Thyroid gland (tissue), 4 donors: ENCODE measurements at regions not wholly inside any gene's neighbourhood (a gene's known extent, or its start where the extent isn't known, plus 50 kb on each side); places are given as distances from the start of the nearest gene placed in this dataset.

Experiments used
- DNase-seq, 2 donors: peaks; one replicate each; pipeline ENCODE4 v3.0.0-alpha.2; 2019
- H3K27ac ChIP-seq, 3 donors: fragments of 200-600 bp; sonication (generic); 1 replicate in 2 of 3; 2 replicates in 1 of 3; pipeline ENCODE4 v1.5.1; 2016 to 2019; ENCODE audit warnings: mild to moderate bottlenecking in 1 of 3, moderate library complexity in 1 of 3
- H3K27me3 ChIP-seq: fragments of 200-600 bp; sonication (generic); one replicate; pipeline ENCODE4 v1.5.1; 2019
- H3K36me3 ChIP-seq, 2 donors: fragments of 200-600 bp; sonication (generic); one replicate each; pipeline ENCODE4 v1.5.1; 2016 to 2019
- H3K4me1 ChIP-seq, 2 donors: fragments of 200-600 bp; sonication (generic); one replicate each; pipeline ENCODE4 v1.5.1; 2017 to 2019
- H3K4me3 ChIP-seq, 3 donors: fragments of 200-600 bp; sonication (generic); replicated peaks in 1 of 3; 1 replicate in 2 of 3; 2 replicates in 1 of 3; pipeline ENCODE4 v1.5.1; 2016; ENCODE audit warnings: mild to moderate bottlenecking in 1 of 3
- H3K9me3 ChIP-seq: fragments of 200-600 bp; sonication (generic); one replicate; pipeline ENCODE4 v1.5.1; 2017
- CTCF ChIP-seq, 6 experiments: fragments of 200-600 bp in 3 of 6; fragments of 450-650 bp in 3 of 6; sonication (generic) in 3 of 6; IDR thresholded peaks; one replicate each; pipeline ENCODE4 v1.5.1; 2016 to 2019; ENCODE audit warnings: antibody characterized with exemption in 6 of 6, mild to moderate bottlenecking in 2 of 6, inconsistent platforms in 1 of 6, moderate library complexity in 1 of 6
- POLR2A ChIP-seq, 2 donors: fragments of 450-650 bp; IDR thresholded peaks; one replicate each; pipeline ENCODE4 v1.6.1; 2017; ENCODE audit warnings: antibody characterized with exemption in 2 of 2, mild to moderate bottlenecking in 2 of 2, moderate library complexity in 1 of 2
- WGBS, 2 donors: methylation state at CpG; one replicate each; pipeline ENCODE4 v1.1.5; 2017; 5-methylcytosine and 5-hydroxymethylcytosine counted together
- intact Hi-C: fragments of 100-400 bp; cut with DNase I; formaldehyde crosslinking; loops from one replicate; pipeline ENCODE4 v1.15.1; 2023

DNA sequence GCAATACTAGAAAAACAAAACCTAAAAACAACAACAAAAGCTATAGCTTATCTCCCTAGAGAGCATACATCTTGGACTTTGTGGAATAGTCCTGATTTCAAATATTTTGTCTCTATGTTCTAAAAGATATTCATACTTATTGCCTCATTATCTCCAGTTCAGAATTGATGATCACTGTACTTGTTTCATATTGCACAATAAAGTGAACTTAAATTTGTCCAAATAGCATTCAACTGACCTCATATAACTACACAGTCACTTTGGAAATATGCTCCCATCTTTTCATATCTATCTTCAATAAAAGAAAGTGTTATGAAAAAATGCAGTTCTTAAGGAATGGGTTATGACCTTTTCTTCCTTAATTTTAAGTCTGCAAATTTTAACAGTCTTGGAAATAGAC lies 228.6 kb upstream of the CMC1 start:
- TF ChIP-seq POLR2A (IDR thresholded peaks at IDR 0.05) (no peak), CTCF (IDR thresholded peaks at IDR 0.05) (no peak)
- intact Hi-C loops, result no loop called here
- Histone ChIP-seq H3K4me1 (no peaks in the 10 kb centered on the region), H3K36me3 (no peaks in the 10 kb centered on the region), H3K27ac (no peak overlapping the region), H3K4me3 (no peak overlapping the region), H3K9me3 (no peaks in the 10 kb centered on the region), H3K27me3 (no peaks in the 10 kb centered on the region)
- DNase-seq, result no peak

- no peak for DNase-seq
- Histone ChIP-seq H3K9me3 (no peaks in the 10 kb centered on the region), H3K4me1 (no peaks in the 10 kb centered on the region), H3K36me3 (no peaks in the 10 kb centered on the region), H3K27ac (no peak overlapping the region), H3K4me3 (no peak overlapping the region), H3K27me3 (no peaks in the 10 kb centered on the region)
- 75 to 85% methylated on average over 6 of the region's 6 CpGs for WGBS, 2 donors
- intact Hi-C loops, result no loop called here
- no peak for TF ChIP-seq CTCF (IDR thresholded peaks at IDR 0.05)
- TF ChIP-seq POLR2A (IDR thresholded peaks at IDR 0.05), result no peak
Observed at GRCh38 chr3:28013864-28014473, 227.4 kb upstream of the CMC1 start.

GRCh38 chr3:28018925-28019718 lies 222.3 kb upstream of the CMC1 start:
- intact Hi-C loops, result no loop called here
- TF ChIP-seq POLR2A (IDR thresholded peaks at IDR 0.05) (no peak), CTCF (IDR thresholded peaks at IDR 0.05) (no peak)

GRCh38 chr3:28019740-28020139 lies 221.7 kb upstream of the CMC1 start:
- H3K4me3 ChIP-seq, result no peak overlapping the region
- H3K27me3 ChIP-seq, result no peaks in the 10 kb centered on the region
- H3K27ac ChIP-seq, result no peak overlapping the region
- H3K9me3 ChIP-seq, result no peaks in the 10 kb centered on the region
- intact Hi-C loops, result no loop called here
- no peak for DNase-seq
- H3K36me3 ChIP-seq, result no peaks in the 10 kb centered on the region
- no peak for TF ChIP-seq POLR2A (IDR thresholded peaks at IDR 0.05)
- no peak for TF ChIP-seq CTCF (IDR thresholded peaks at IDR 0.05)
- no peaks in the 10 kb centered on the region for H3K4me1 ChIP-seq

More at GRCh38 chr3:28018925-28019718, 222.3 kb upstream of the CMC1 start:
- no peaks in the 10 kb centered on the region for H3K4me1 ChIP-seq
- no peak overlapping the region for H3K4me3 ChIP-seq
- H3K27me3 ChIP-seq, result no peaks in the 10 kb centered on the region
- no peaks in the 10 kb centered on the region for H3K36me3 ChIP-seq
- DNase-seq, result no peak
- WGBS, 2 donors, result 80 to 82% methylated on average over 11 of the region's 11 CpGs
- no peak overlapping the region for H3K27ac ChIP-seq
- no peaks in the 10 kb centered on the region for H3K9me3 ChIP-seq

DNA sequence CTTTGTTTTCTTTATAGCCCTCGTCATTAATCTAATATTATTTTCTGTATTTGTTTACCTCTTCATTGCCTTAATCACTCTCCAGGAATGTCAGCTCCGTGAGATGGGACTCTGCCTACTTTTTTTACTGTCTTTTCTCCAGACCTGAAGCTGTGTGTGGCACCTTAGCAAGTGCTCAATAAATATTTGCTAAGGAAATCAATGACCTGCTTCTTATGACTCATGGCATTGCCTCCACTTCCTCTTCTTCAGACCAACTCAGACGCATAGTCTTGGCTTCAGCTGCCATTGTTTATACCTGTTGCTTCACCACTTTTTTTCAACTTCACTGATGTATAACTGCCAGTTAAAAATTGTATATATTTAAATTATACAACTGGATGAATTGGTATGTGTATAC lies 218.5 kb upstream of the CMC1 start:
- intact Hi-C loops, result no loop called here
- H3K9me3 ChIP-seq, result no peaks in the 10 kb centered on the region
- H3K27ac ChIP-seq, result no peak overlapping the region
- H3K36me3 ChIP-seq, result no peaks in the 10 kb centered on the region
- no peak for DNase-seq
- whole genome bisulfite sequencing, 2 donors, result 75 to 83% methylated on average over 3 of the region's 3 CpGs
- no peaks in the 10 kb centered on the region for H3K4me1 ChIP-seq
- H3K4me3 ChIP-seq, result no peak overlapping the region
- TF ChIP-seq CTCF (IDR thresholded peaks at IDR 0.05) (no peak), POLR2A (IDR thresholded peaks at IDR 0.05) (no peak)
- no peaks in the 10 kb centered on the region for H3K27me3 ChIP-seq
